Parathyroid adenoma (tissue), 2 donors: ENCODE measurements at regions not wholly inside any gene's neighbourhood (a gene's known extent, or its start where the extent isn't known, plus 50 kb on each side); places are given as distances from the start of the nearest gene placed in this dataset.

Experiments used
- H2AFZ ChIP-seq: fragments of 300-600 bp; sonication (generic); one replicate; pipeline ENCODE4 v1.7.0; 2017; ENCODE audit warnings: antibody characterized with exemption, mild to moderate bottlenecking
- H3K27ac ChIP-seq: fragments of 300-600 bp; sonication (generic); one replicate; pipeline ENCODE4 v1.7.0; 2017
- H3K27me3 ChIP-seq: fragments of 300-600 bp; sonication (generic); one replicate; pipeline ENCODE4 v1.7.0; 2017; ENCODE audit warnings: low read length; ENCODE audit not compliant: control insufficient read depth, insufficient read depth
- H3K36me3 ChIP-seq: fragments of 300-600 bp; sonication (generic); one replicate; pipeline ENCODE4 v1.7.0; 2017; ENCODE audit warnings: low read length; ENCODE audit not compliant: control insufficient read depth, insufficient read depth
- H3K4me1 ChIP-seq: fragments of 300-600 bp; sonication (generic); one replicate; pipeline ENCODE4 v1.7.0; 2017; ENCODE audit warnings: control low read depth
- H3K4me2 ChIP-seq: fragments of 300-600 bp; sonication (generic); one replicate; pipeline ENCODE4 v1.7.0; 2017; ENCODE audit warnings: low read length
- H3K4me3 ChIP-seq: fragments of 300-600 bp; sonication (generic); one replicate; pipeline ENCODE4 v1.7.0; 2017; ENCODE audit warnings: low read depth, low read length
- H3K79me2 ChIP-seq: fragments of 300-600 bp; sonication (generic); one replicate; pipeline ENCODE4 v1.7.0; 2017; ENCODE audit warnings: control low read depth
- H3K9ac ChIP-seq: fragments of 300-600 bp; sonication (generic); one replicate; pipeline ENCODE4 v1.7.0; 2017; ENCODE audit warnings: mild to moderate bottlenecking
- H3K9me3 ChIP-seq: fragments of 300-600 bp; sonication (generic); one replicate; pipeline ENCODE4 v1.7.0; 2017; ENCODE audit warnings: low read length; ENCODE audit not compliant: control insufficient read depth
- CTCF ChIP-seq: fragments of 300-600 bp; sonication (generic); IDR thresholded peaks from one replicate; pipeline ENCODE4 v1.7.0; 2017; ENCODE audit warnings: antibody characterized with exemption, mild to moderate bottlenecking
- donor health status: primary hyperparathyroidism.

- Histone ChIP-seq H3K9me3 (no peaks in the 10 kb centered on the region), H3K27ac (no peak overlapping the region), H3K4me3 (no peak overlapping the region), H3K79me2 (no peaks in the 10 kb centered on the region), H2AFZ (no peak overlapping the region), H3K9ac (no peak overlapping the region), H3K36me3 (no peaks in the 10 kb centered on the region), H3K4me1 (no peaks in the 10 kb centered on the region), H3K4me2 (no peak overlapping the region), H3K27me3 (no peaks in the 10 kb centered on the region)
- TF ChIP-seq CTCF, result no peak
These were observed 177.2 kb downstream of the IRX5 start for GRCh38 chr16:55107851-55108250.

- H3K4me2 ChIP-seq, result no peak overlapping the region
These were observed 182.5 kb downstream of the IRX5 start for GRCh38 chr16:55113210-55113609.

GRCh38 chr16:55115506-55115905, 184.8 kb downstream of the IRX5 start:
- Histone ChIP-seq H3K4me1 (no peaks in the 10 kb centered on the region), H3K79me2 (no peaks in the 10 kb centered on the region), H3K27me3 (no peaks in the 10 kb centered on the region), H3K36me3 (no peaks in the 10 kb centered on the region), H2AFZ (no peak overlapping the region), H3K27ac (no peak overlapping the region), H3K9ac (no peak overlapping the region), H3K4me2 (no peak overlapping the region), H3K9me3 (no peaks in the 10 kb centered on the region), H3K4me3 (no peak overlapping the region)
- no peak for TF ChIP-seq CTCF

More at GRCh38 chr16:55113210-55113609, 182.5 kb downstream of the IRX5 start:
- TF ChIP-seq CTCF, result no peak
- H3K79me2 ChIP-seq, result no peaks in the 10 kb centered on the region
- H3K36me3 ChIP-seq, result no peaks in the 10 kb centered on the region
- H3K9me3 ChIP-seq, result no peaks in the 10 kb centered on the region
- H3K27ac ChIP-seq, result no peak overlapping the region
- H3K9ac ChIP-seq, result no peak overlapping the region
- H3K27me3 ChIP-seq, result no peaks in the 10 kb centered on the region
- H2AFZ ChIP-seq, result no peak overlapping the region
- H3K4me3 ChIP-seq, result no peak overlapping the region
- H3K4me1 ChIP-seq, result no peaks in the 10 kb centered on the region

- Histone ChIP-seq H3K27me3 (no peaks in the 10 kb centered on the region), H3K4me2 (no peak overlapping the region), H2AFZ (no peak overlapping the region), H3K9me3 (no peaks in the 10 kb centered on the region), H3K4me3 (no peak overlapping the region), H3K79me2 (no peaks in the 10 kb centered on the region), H3K27ac (no peak overlapping the region), H3K4me1 (no peaks in the 10 kb centered on the region), H3K9ac (no peak overlapping the region), H3K36me3 (no peaks in the 10 kb centered on the region)
- TF ChIP-seq CTCF, result no peak
These were observed 185.7 kb downstream of the IRX5 start for GRCh38 chr16:55116165-55116920.

- H3K27me3 ChIP-seq, result no peaks in the 10 kb centered on the region
- H3K27ac ChIP-seq, result no peak overlapping the region
- no peak overlapping the region for H2AFZ ChIP-seq
- H3K4me3 ChIP-seq, result no peak overlapping the region
- no peak overlapping the region for H3K9ac ChIP-seq
- no peak for TF ChIP-seq CTCF
- H3K9me3 ChIP-seq, result no peaks in the 10 kb centered on the region
- no peaks in the 10 kb centered on the region for H3K36me3 ChIP-seq
- no peaks in the 10 kb centered on the region for H3K4me1 ChIP-seq
- no peaks in the 10 kb centered on the region for H3K79me2 ChIP-seq
- no peak overlapping the region for H3K4me2 ChIP-seq
These were observed 188.1 kb downstream of the IRX5 start for GRCh38 chr16:55118701-55119260.
